ENCODE measurements at regions not wholly inside any gene's neighbourhood (a gene's known extent, or its start where the extent isn't known, plus 50 kb on each side); places are given as distances from the start of the nearest gene placed in this dataset.

DNA sequence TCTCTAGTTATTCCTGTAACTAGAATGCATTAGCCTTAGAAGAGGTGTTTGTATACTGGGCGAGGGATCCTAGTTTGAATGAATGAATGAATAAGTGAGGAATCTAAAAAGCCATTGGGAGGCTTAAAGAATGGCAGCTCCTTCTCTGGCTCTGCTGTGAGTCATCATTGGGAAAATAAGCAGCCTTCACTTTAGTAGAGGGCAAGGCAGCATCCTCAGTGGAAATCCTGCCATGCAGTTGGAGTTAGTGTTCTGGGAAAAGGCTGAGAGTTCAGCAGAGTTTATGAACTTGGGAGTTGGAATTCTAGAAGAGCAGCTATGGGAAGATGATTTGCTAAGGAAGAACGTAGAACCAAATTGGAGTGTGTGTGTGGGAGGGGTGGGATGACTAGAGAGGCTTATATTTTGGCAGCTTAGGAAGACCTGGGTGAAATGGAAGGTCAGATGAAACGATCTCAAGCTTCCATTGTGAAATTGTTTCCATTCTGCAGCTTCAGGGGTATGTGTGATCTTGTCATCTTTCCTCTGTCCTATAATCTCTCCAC, 120.8 kb downstream of the PTCSC3 start:
- TF ChIP-seq MXI1 (IDR thresholded peaks at IDR 0.05; ENCODE audit: low read depth, low read length) (no peak), RFX5 (IDR thresholded peaks at IDR 0.05; ENCODE audit: low read length) (no peak), SMC3 (IDR thresholded peaks at IDR 0.05; ENCODE audit: low read depth, low read length) (no peak)
- TF ChIP-seq, protein P1, sequence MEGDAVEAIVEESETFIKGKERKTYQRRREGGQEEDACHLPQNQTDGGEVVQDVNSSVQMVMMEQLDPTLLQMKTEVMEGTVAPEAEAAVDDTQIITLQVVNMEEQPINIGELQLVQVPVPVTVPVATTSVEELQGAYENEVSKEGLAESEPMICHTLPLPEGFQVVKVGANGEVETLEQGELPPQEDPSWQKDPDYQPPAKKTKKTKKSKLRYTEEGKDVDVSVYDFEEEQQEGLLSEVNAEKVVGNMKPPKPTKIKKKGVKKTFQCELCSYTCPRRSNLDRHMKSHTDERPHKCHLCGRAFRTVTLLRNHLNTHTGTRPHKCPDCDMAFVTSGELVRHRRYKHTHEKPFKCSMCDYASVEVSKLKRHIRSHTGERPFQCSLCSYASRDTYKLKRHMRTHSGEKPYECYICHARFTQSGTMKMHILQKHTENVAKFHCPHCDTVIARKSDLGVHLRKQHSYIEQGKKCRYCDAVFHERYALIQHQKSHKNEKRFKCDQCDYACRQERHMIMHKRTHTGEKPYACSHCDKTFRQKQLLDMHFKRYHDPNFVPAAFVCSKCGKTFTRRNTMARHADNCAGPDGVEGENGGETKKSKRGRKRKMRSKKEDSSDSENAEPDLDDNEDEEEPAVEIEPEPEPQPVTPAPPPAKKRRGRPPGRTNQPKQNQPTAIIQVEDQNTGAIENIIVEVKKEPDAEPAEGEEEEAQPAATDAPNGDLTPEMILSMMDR (IDR thresholded peaks at IDR 0.05): no peak
- TF ChIP-seq, protein P2, sequence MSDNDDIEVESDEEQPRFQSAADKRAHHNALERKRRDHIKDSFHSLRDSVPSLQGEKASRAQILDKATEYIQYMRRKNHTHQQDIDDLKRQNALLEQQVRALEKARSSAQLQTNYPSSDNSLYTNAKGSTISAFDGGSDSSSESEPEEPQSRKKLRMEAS (IDR thresholded peaks at IDR 0.05; ENCODE audit: low read depth): no peak
